Vagina (tissue), 2 donors: ENCODE measurements at regions not wholly inside any gene's neighbourhood (a gene's known extent, or its start where the extent isn't known, plus 50 kb on each side); places are given as distances from the start of the nearest gene placed in this dataset.

Experiments used
- CTCF ChIP-seq, 3 experiments: fragments of 450-650 bp in 2 of 3; fragments of 200-600 bp in 1 of 3; sonication (generic) in 1 of 3; IDR thresholded peaks; one replicate each; pipeline ENCODE4 v1.5.1; 2017 to 2019; ENCODE audit warnings: antibody characterized with exemption in 3 of 3, mild to moderate bottlenecking in 2 of 3, moderate library complexity in 2 of 3
- POLR2A ChIP-seq, 2 donors: fragments of 450-650 bp; IDR thresholded peaks; one replicate each; pipeline ENCODE4 v1.6.1; 2017; ENCODE audit warnings: antibody characterized with exemption in 2 of 2, mild to moderate bottlenecking in 2 of 2, moderate library complexity in 2 of 2
- POLR2AphosphoS5 ChIP-seq, 2 donors: sonication (generic); formaldehyde crosslinking; IDR thresholded peaks; one replicate each; pipeline ENCODE4 v1.9.0; 2017; ENCODE audit warnings: antibody characterized with exemption in 2 of 2, mild to moderate bottlenecking in 2 of 2, low read depth in 1 of 2; ENCODE audit not compliant: insufficient read depth in 1 of 2

DNA sequence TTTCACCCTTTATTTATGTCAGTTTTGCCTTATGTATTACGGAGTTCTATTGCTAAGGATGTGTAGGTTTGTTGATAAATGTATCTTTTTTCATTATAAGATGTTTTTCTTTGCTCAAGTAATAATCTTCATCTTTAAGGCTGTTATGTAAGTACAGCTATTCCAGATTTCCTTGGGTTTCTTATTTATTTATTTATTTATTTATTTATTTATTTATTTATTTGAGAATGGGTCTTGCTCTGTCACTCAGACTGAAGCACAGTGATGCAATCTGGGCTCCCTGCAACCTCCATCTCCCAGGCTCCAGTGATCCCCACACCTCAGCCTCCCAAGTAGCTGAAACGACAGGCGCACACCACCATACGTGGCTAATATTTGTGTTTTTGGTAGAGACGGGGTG lies 617.0 kb downstream of the SLITRK1 start:
- TF ChIP-seq CTCF (IDR thresholded peaks at IDR 0.05) (no peak), POLR2AphosphoS5 (IDR thresholded peaks at IDR 0.05; ENCODE audit: insufficient read depth in 1 of 2, low read depth in 1 of 2) (no peak), POLR2A (IDR thresholded peaks at IDR 0.05) (no peak)
